ENCODE measurements at regions not wholly inside any gene's neighbourhood (a gene's known extent, or its start where the extent isn't known, plus 50 kb on each side); places are given as distances from the start of the nearest gene placed in this dataset.

DNA sequence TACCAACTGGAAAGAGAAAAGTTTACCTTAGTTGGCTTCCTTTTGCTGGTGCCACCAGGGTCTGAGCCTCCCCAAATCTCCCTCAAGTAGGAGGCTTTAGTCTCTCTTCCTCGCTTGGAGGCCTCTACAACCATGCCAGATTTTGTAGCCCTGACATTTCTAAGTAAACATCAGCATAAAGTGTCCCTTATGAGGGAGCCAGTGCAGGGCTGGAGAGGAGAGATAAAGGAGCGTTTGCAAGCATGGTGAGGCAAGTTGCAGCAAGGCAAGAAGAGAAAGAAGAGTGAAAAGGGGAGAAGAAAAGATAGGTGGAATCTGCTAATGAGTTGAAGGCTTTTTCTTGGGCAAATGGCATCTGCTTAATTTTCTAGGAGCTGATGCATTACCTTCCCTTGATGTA lies 82.7 kb upstream of the FNDC3B start:
- H2BK15ac ChIP-seq (ENCODE audit: low read length), result no peak overlapping the region
- H4K20me1 ChIP-seq (replicated peaks in 1 of 2; ENCODE audit: control insufficient read depth in 1 of 2, insufficient read depth in 2 of 2, low read length in 2 of 2), result no peaks in the 10 kb centered on the region
- no peak for TF ChIP-seq SIRT6 (IDR thresholded peaks at IDR 0.05; ENCODE audit: low read length)
- TF ChIP-seq SAP30 (IDR thresholded peaks at IDR 0.05; ENCODE audit: insufficient read depth, insufficient replicate concordance, low read length), result no peak
- no peak for TF ChIP-seq CBX5 (IDR thresholded peaks at IDR 0.05; ENCODE audit: low read depth, low read length)
- TF ChIP-seq TBP (IDR thresholded peaks at IDR 0.05; ENCODE audit: low read depth, low read length), result no peak
- TF ChIP-seq SP4 (IDR thresholded peaks at IDR 0.05; ENCODE audit: low read length), result no peak
- TF ChIP-seq ZNF274 (IDR thresholded peaks at IDR 0.05; ENCODE audit: borderline replicate concordance, extremely low read depth, low read length), result no peak
- TF ChIP-seq NANOG (IDR thresholded peaks at IDR 0.05; ENCODE audit: insufficient read depth, low read depth, low read length, poor library complexity, severe bottlenecking), result no peak
- no peak for TF ChIP-seq RAD21 (IDR thresholded peaks at IDR 0.05 in 1 of 2, conservative IDR thresholded peaks at IDR 0.05 in 1 of 2; ENCODE audit: low read depth in 2 of 2, low read length in 2 of 2)
- no peak for TF ChIP-seq SIX5 (IDR thresholded peaks at IDR 0.05; ENCODE audit: low read depth, low read length)
- TF ChIP-seq, protein P1, sequence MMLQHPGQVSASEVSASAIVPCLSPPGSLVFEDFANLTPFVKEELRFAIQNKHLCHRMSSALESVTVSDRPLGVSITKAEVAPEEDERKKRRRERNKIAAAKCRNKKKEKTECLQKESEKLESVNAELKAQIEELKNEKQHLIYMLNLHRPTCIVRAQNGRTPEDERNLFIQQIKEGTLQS (IDR thresholded peaks at IDR 0.05; ENCODE audit: insufficient read depth, low read depth, low read length), result no peak
- no peak for TF ChIP-seq TAF1 (IDR thresholded peaks at IDR 0.05; ENCODE audit: low read depth, low read length)
- no peak for TF ChIP-seq EZH2 (IDR thresholded peaks at IDR 0.05; ENCODE audit: low read depth, low read length, severe bottlenecking)
- TF ChIP-seq TCF12 (IDR thresholded peaks at IDR 0.05; ENCODE audit: low read depth, low read length), result no peak
- no peak for TF ChIP-seq SUZ12 (IDR thresholded peaks at IDR 0.05; ENCODE audit: low read length)
- no peak for TF ChIP-seq GTF2F1 (IDR thresholded peaks at IDR 0.05; ENCODE audit: borderline replicate concordance, low read depth, low read length)
- no peak overlapping the region for H4K91ac ChIP-seq (replicated peaks; ENCODE audit: insufficient read length, low read length)
- H3K23me2 ChIP-seq (ENCODE audit: low read depth, low read length), result no peaks in the 10 kb centered on the region
- H3K27me3 ChIP-seq (replicated peaks in 1 of 4; ENCODE audit: control insufficient read depth in 3 of 4, extremely low read depth in 1 of 4, insufficient read depth in 3 of 4, low read length in 3 of 4), result no peaks in the 10 kb centered on the region
- no peak overlapping the region for H3K9ac ChIP-seq (replicated peaks in 1 of 4; ENCODE audit: extremely low read depth in 1 of 4, low read depth in 3 of 4, low read length in 3 of 4)
- no peak overlapping the region for H2BK20ac ChIP-seq (ENCODE audit: low read length)
- POLR2A ChIA-PET (ENCODE audit: partially characterized antibody), result no interaction called here
- no peak overlapping the region for H2BK5ac ChIP-seq (ENCODE audit: low read depth, low read length)
- no peak overlapping the region for H3K23ac ChIP-seq (ENCODE audit: insufficient read length)
- H3K79me1 ChIP-seq (ENCODE audit: low read depth, low read length), result no peaks in the 10 kb centered on the region
- H2BK120ac ChIP-seq (replicated peaks; ENCODE audit: low read depth, low read length), result no peak overlapping the region
- no peaks in the 10 kb centered on the region for H3K79me2 ChIP-seq (ENCODE audit: control insufficient read depth in 1 of 2, insufficient read depth in 2 of 2, low read length in 2 of 2)
- no peaks in the 10 kb centered on the region for H3K36me3 ChIP-seq (ENCODE audit: control insufficient read depth in 2 of 4, insufficient read depth in 4 of 4, low read length in 3 of 4)
- CTCF ChIA-PET (ENCODE audit: partially characterized antibody), result interaction anchor here (1.2 kb wide), 1 partner anchor 188 kb away, joined by 3 read pairs; no protein-coding TSS in a partner anchor
- H3K4me1 ChIP-seq (replicated peaks in 1 of 4; ENCODE audit: control insufficient read depth in 3 of 4, insufficient read depth in 4 of 4, low read length in 3 of 4), result peaks cover 1 to 4% (median 3%) of the 10 kb centered on the region in 4 experiments; a peak in 6 of 7 replicates
- H2AFZ ChIP-seq (ENCODE audit: low read length), result 0 out of 2 replicates have a peak overlapping the region, but pooled peaks have one; percentile 85
- H3K4ac ChIP-seq (replicated peaks; ENCODE audit: insufficient read length, low read depth, low read length), result no peak overlapping the region
- no peak overlapping the region for H4K5ac ChIP-seq (ENCODE audit: insufficient read length, low read depth, low read length)
- no peak overlapping the region for H3K4me3 ChIP-seq (ENCODE audit: extremely low read depth in 1 of 4, insufficient read depth in 2 of 4, low read depth in 3 of 4, low read length in 4 of 4)
- no peak overlapping the region for H4K8ac ChIP-seq (ENCODE audit: extremely low read depth, insufficient read depth, low read length)
- H3K14ac ChIP-seq (ENCODE audit: insufficient read length), result no peak overlapping the region
- H3K27ac ChIP-seq (ENCODE audit: low read depth, low read length), result no peak overlapping the region
- no peak overlapping the region for H3K4me2 ChIP-seq (ENCODE audit: insufficient read depth in 1 of 2, low read depth in 2 of 2, low read length in 2 of 2)
- no peak overlapping the region for H3K18ac ChIP-seq (ENCODE audit: extremely low read depth, low read length)
- H3K9me3 ChIP-seq (ENCODE audit: insufficient read depth in 2 of 2, low read depth in 1 of 2, low read length in 1 of 2), result no peaks in the 10 kb centered on the region
- DNase-seq (ENCODE audit: low read depth in 1 of 2, low spot score in 2 of 2), result no peak
- no peak overlapping the region for H3K56ac ChIP-seq (replicated peaks; ENCODE audit: insufficient read length, low read depth, low read length)
- H2AK5ac ChIP-seq (ENCODE audit: low read depth, low read length), result no peak overlapping the region
- no peak overlapping the region for H2BK12ac ChIP-seq (ENCODE audit: low read depth, low read length)
- 90% methylated on average over 2 of the region's 2 CpGs; no CpG with 5 or more reads in 1 of the 2 experiments for WGBS, 2 experiments (ENCODE audit: extremely low coverage in 1 of 2, insufficient coverage in 1 of 2, insufficient read length in 1 of 2, insufficient replicate concordance in 2 of 2, low coverage in 1 of 2, low lambda C conversion rate in 2 of 2, missing lambda C conversion rate in 1 of 2)
- FAIRE-seq, result no peak

Data from H1 (cell line).